PC-9 (cell line): ENCODE measurements at regions not wholly inside any gene's neighbourhood (a gene's known extent, or its start where the extent isn't known, plus 50 kb on each side); places are given as distances from the start of the nearest gene placed in this dataset.

Experiments
- CTCF ChIP-seq: fragments of 200-600 bp; sonication (generic); conservative IDR thresholded peaks from 2 replicates; pipeline ENCODE4 v1.6.1; 2017; ENCODE audit warnings: mixed run types, antibody characterized with exemption, mild to moderate bottlenecking, moderate library complexity
- EZH2 ChIP-seq: fragments of 200-600 bp; sonication (generic); IDR thresholded peaks from 2 replicates; pipeline ENCODE4 v1.8.0; 2017; ENCODE audit warnings: antibody characterized with exemption, low read depth

- TF ChIP-seq CTCF (no peak), EZH2 (no peak)
Measured at GRCh38 chr6:72476051-72476450, 145.8 kb upstream of the KCNQ5 start.
